H1 (cell line): ENCODE measurements at regions not wholly inside any gene's neighbourhood (a gene's known extent, or its start where the extent isn't known, plus 50 kb on each side); places are given as distances from the start of the nearest gene placed in this dataset.

Experiments
- FOSL1 ChIP-seq: IDR thresholded peaks from 2 replicates; pipeline ENCODE4 v1.6.1; 2011; ENCODE audit warnings: mild to moderate bottlenecking, low read depth, low read length, moderate library complexity; ENCODE audit not compliant: insufficient read depth
- POLR2AphosphoS5 ChIP-seq: IDR thresholded peaks from 2 replicates; pipeline ENCODE4 v1.6.1; 2011; ENCODE audit warnings: low read depth, low read length
- RAD21 ChIP-seq, 2 experiments: IDR thresholded peaks in 1 of 2; conservative IDR thresholded peaks in 1 of 2; 2 replicates each; pipeline ENCODE4 v1.6.1; 2011; ENCODE audit warnings: low read depth in 2 of 2, low read length in 2 of 2, improper control_type of control experiment in 1 of 2, inconsistent platforms in 1 of 2, mild to moderate bottlenecking in 1 of 2, moderate library complexity in 1 of 2
- SIX5 ChIP-seq: IDR thresholded peaks from 2 replicates; pipeline ENCODE4 v1.6.1; 2011; ENCODE audit warnings: mild to moderate bottlenecking, low read depth, low read length
- SUZ12 ChIP-seq: fragments of 200-600 bp; sonication (generic); IDR thresholded peaks from 2 replicates; pipeline ENCODE4 v1.6.1; 2012; ENCODE audit warnings: mild to moderate bottlenecking, inconsistent platforms, low read length, moderate library complexity, mixed read lengths
- TEAD4 ChIP-seq: IDR thresholded peaks from 2 replicates; pipeline ENCODE4 v1.6.1; 2012; ENCODE audit warnings: low read depth, low read length, inconsistent platforms, mixed read lengths

DNA sequence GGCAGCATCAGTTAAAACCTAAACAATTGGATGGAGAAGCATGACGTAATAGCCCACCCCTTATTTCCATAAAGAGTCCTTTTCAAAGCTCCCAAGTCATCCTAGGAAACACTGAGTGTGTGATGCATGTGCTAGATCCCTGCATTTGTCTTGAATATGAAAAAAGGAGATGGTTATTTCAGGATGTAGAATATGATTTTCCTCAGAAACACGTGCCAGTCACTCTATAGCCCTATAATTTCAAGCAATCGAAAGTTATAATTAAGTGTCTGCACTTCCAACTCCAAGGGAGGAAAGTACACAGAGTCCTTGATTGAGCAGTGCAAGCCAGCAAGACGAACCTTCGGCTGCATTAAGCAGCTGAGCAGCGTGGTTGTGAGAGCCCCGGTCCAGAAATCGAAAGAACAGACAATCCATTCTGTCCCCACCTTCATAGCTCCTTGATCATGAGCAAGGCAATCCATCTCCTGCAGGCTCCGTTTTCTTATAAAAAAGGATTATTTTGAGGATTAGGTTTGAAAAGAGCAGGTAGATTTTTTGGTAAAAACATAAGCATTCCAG is 287.7 kb downstream of the FBXO15 start (continued):
- TF ChIP-seq RAD21 (IDR thresholded peaks at IDR 0.05 in 1 of 2, conservative IDR thresholded peaks at IDR 0.05 in 1 of 2; ENCODE audit: low read depth in 2 of 2, low read length in 2 of 2) = no peak
- TF ChIP-seq FOSL1 = no peak
- TF ChIP-seq POLR2AphosphoS5 = no peak
- no peak for TF ChIP-seq TEAD4
- no peak for TF ChIP-seq SUZ12
- no peak for TF ChIP-seq SIX5
